ENCODE measurements at regions not wholly inside any gene's neighbourhood (a gene's known extent, or its start where the extent isn't known, plus 50 kb on each side); places are given as distances from the start of the nearest gene placed in this dataset.
"Not testable (repeated sequence)": the region's sequence is repeated elsewhere in the genome, so short reads cannot be mapped to it uniquely, and the experiment has no call there.

DNA sequence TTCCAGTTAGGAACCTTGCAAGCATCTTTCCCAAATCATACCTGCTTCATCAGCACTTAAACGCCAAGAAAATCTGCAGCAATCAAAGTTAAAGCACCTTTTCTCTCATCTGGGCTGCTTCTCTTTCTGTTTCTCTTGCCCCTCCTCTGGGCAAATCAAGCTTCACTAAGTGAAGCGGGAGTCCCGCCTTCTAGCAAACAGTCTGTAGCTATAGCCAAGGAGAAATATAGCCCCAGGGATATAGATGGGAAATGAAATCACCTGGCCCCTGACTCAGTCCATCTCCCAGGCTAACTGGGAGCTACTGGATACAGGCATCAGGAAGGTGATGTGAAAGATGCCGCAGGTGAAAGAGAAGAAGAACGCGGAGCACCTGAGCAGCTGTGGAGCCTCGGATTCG is 481.9 kb downstream of the C6orf118 start:
- DNase-seq (ENCODE audit: low read depth in 2 of 2): no peak

DNA sequence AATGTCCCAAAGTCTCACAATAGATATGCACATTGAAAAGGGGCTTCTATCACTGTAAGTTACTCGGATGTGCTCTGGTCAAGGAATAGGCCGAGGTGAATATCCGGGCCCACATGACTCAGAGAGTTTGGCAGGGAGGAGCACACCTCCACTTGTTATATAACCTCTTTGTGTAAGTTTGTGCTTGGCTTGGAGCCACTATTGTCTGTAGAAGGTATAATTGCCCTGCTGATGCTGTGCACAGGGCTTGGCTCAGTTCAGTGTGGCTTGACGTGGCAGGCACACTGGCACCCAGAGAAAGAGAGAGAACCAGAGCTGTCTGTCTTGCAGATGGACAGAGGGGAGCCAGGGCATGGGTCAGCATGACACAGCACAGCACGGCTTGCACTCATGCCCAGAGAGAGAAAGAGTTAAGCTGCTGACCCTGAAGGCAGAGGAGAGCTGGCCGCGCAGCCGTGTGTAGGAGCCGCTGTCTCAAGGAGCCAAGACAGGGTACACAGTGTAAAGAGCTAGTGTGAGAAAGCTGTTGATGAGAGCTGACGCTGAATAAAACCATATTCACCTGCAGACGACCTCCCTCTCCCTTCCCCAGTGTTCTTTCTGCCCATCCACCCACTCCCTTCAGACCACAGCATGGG is 482.5 kb downstream of the C6orf118 start:
- no peak for DNase-seq (ENCODE audit: low read depth in 2 of 2)

DNA sequence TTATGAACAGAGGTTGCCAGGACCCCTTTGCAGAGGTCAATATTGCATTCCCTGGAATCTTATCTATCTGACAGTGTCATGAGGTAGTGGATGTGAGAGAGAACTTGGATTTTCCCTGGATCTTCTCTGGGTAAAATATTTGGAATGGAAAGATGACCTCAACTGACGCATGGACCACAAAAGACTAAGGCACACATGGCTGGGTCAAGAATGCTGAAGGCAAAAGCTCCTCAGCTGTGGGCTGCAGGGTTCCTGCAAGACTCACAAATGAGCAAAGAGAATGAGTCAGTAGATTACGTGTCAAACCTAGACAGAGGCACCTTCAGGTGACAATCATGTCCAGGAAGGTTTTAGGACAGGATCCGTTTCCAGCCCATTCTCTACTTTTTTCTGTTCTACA is 484.0 kb downstream of the C6orf118 start:
- no peak for DNase-seq (ENCODE audit: low read depth in 2 of 2)

DNA sequence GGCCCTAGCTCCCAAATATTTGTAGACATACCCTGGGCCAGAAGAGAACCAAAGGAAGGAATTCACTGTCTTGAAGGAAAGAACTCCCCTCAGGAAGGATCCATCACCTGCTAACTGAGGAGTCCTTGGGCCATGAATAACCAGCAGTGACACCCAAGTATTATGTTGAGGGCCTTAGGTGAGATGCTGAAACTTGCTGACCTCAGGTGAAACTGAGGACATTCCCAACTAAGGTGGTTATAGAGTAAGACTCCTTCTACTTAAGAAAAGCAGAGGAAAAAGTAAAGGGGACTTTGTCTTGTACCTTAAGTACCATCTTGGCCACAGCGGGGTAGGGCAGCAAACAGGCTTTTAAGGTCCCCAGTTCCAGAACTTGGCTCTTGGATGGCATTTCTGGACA is 491.7 kb downstream of the C6orf118 start:
- DNase-seq (ENCODE audit: low read depth in 2 of 2): no peak

DNA sequence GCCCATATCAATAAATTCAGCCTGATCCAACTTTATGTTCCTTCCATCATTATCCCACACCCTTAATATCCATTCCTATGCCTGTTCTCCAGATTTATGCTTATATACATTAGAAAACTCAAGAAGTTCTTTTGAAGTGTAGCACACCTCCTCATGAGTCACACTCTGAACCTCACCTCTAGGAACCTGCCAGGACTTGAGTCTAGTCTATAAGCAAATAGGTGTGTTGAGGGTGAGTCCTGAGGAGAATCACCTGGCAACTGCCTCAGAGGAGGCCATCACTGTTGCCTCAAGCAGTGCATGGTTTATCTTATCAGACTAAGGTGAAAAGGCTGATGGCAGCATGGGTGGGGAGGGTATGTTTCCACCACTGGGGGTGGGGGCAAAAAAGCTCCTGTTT is 496.7 kb downstream of the C6orf118 start:
- DNase-seq (ENCODE audit: low read depth in 2 of 2): no peak

DNA sequence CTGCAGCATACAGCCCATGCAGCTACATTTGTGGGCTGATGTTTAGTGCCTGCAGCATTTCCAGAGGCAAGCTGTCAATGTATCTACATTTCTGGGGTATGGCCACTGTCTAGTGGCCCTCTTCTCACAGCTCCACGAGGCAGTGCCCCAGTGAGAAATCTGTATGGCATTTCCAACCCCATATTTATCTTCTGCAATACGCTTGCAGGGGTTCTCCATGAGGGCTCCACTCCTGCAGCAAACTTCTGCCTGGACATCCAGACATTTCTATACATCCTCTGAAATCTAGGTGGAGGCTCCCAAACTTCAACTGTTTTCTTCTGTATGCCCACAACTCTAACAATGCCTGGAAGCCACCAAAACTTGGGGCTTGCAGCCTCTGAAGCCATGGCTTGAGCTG is 502.3 kb downstream of the C6orf118 start:
- no peak for DNase-seq (ENCODE audit: low read depth in 2 of 2)

DNA sequence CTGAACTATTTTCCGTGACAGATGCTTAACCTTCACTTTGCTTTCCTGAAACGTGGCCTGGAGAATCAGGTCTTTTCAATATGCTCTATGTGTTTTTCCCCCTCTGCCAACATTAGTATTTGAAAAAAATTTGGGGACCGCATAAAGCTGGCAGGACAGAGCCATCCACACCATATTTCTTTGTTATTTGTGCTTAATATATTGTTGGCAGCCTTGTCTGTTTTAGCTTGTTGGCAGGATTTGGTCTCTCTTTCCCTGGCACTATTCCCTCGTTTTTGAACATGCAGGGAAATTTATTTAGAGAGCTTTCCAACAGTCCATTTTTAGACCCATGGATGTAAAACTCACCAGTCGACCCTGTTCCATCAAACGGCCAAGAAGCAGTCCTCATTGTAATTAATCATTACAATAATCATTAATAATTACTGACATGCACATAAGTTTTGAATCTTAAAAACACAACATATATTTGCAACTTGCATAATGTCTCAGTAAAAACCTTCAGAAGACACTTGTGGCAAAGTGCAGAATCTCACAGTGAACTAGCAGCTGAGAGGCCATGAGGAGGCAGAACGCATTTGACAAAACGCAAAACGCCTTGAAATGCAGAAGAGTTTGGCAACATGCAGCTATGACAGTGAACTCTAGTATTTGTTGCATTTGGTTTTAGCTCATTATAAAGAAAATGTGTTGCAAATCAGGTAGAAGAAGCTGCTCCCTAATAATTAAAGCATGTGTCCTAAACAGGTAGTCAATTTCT is 514.2 kb downstream of the C6orf118 start:
- DNase-seq (ENCODE audit: low read depth in 2 of 2): no peak

DNA sequence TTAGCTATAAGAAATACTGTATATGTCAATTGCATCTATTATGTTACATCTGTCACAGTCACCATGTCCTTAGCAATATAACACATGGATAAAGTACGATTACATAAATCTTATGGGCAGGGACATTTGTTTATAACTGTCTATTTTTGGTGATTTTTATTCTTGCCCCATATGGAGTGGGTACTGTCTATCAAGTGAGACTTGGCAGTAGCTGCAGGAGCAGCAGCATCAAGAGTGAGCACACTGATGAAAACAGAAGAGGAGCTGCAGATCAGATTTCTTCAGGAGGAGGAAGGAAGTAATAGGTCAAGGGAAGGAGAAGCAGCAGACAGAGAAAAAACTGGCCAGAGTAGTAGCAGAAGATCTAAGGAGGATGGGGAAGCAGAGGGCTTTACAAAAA is 516.7 kb downstream of the C6orf118 start:
- DNase-seq (ENCODE audit: low read depth in 2 of 2): no peak

DNA sequence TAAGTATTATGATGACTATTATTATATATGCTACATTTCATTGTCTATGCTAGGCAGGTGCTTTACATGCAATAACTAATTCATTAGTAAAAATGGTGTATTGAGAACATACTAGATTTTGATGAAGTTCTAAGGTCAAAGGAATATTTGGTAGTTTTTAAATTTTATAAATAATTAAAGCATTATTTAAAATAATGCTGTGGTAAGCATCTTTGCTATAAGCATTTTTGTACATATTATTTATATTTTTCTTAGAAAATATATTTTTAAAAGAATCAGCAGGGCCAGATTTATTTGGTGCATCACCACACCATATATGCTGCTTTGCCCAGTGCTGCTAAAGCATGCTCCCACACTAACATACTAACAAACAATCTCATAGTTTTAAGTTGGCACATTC is 517.9 kb downstream of the C6orf118 start:
- DNase-seq (ENCODE audit: low read depth in 2 of 2): no peak

DNA sequence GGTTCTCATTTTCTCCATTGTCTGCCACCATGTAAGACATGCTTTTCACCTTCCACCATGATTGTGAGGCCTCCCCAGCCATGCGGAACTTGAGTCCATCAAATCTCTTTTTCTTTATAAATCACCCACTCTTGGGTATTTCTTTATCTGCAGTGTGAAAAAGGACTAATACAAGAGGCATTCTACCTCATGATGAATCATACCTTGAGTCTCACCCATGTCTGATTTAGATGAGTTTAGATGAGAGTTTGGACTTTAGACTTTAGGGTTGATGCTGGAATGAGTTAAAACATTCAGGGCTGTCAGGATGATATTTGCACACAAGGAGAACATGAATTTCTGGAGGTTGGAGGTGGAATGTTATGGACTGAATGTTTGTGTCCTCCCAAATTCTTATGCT is 545.6 kb downstream of the C6orf118 start:
- no peak for DNase-seq (ENCODE audit: low read depth in 2 of 2)

DNA sequence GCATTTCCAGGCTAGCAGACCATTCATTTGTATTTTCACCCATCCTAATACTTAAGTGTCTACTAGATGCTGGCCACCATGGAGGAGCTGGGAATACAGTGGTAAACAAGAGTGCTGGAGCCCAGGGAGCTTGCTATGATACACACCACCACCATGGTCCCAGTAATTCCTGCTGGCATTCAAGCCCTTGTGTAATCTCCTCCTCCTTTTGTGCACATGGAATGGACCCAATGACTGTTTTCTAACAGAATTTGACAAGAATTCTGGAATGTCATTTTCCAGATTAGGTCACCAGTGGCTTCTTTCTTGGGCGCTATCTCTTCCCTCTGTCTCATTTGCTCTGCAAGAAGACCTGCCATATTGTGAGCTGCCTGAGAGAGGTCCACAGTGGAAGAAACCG is 552.0 kb downstream of the C6orf118 start:
- DNase-seq (ENCODE audit: low read depth in 2 of 2): no peak

DNA sequence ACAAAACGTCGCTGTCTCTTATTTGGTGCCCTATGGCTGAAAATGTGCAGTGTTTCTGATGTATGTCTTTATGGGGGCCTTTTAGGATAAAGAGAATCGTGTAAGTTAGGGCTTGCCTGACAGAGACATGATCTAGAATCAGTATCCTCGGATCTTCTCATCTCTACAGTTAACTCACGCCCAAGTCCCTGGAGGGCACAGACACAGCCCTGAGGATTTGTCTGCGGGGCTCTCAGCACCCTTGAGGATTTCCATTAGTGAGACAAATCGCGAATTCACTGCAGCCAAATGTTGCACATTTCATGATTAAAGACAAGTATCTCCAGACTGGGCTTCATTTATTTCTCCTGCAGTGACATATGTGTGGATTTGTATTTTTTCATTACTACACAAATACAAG is 552.7 kb downstream of the C6orf118 start:
- DNase-seq (ENCODE audit: low read depth in 2 of 2): no peak

DNA sequence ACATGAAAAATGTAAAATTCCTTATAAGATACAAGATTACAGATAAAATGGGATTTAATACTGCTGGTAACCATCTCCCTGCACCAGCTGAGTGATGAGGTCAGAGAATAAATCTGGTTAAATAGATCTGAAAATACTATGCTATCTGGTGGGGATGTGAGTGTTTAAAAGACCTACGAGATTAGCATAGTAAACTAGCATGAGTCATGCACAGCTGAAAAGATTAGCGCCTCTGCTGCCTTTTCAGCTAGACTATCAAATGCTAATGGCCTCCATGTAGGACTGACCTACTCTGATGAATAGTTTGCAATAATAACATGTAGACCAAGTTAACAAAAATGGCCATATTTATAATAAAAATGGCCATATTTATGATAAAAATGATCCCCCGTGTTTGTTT is 553.3 kb downstream of the C6orf118 start:
- no peak for DNase-seq (ENCODE audit: low read depth in 2 of 2)

DNA sequence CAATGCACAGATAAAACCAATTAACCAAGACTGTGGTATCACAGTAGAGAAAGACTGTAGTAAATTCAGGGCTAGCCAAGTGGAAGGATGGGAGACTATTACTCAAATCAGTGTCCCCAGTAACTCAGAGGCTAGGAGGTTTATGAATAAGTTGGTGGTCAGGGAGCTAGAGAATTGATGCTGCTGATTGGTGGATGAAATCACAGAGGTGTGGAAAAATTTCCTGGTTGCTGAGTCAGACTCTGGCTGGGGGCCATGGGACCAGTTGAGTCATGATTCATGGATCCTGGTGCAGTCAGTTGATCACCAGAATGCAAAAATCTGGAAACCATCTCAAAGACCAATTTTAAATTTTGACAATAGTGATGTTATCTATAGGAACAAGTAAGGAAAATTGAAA is 555.9 kb downstream of the C6orf118 start:
- no peak for DNase-seq (ENCODE audit: low read depth in 2 of 2)

DNA sequence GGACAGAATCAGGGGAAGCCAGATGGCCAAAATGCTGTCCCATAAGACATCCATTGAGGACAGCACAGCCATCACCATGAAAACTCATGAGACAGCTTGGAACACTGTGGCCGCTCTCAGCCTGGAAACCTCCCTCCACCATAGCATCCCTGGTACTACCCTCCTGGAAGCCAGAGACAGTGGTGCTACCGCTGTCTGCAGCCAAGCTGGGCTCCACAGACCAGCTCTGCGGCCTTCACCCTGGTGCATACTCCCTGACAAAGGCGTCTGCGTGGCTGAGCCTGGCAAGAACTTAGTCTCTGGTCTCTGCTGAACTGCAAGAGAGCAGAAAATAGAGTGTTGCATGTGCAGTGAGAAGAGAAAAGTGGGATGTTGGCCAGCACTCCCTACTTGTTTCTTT is 558.0 kb downstream of the C6orf118 start:
- no peak for DNase-seq (ENCODE audit: low read depth in 2 of 2)

DNA sequence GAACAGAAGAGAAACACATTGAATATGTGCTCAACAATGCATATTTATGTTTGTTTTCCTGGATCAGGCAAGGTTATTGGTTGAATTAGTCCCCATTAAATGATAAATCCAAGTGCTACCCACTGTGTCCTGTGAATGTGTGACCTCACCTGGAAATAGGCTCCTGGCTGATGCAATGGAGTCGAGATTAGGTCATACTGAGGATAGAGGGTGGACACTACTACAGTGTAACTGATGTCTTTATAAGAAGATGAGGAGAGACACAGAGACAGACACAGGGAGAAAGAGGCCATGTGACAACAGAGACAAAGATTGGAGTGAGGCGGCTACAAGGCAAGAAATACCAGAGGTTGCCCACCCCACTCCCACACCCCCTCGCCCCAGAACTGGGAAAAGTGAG is 559.3 kb downstream of the C6orf118 start:
- DNase-seq (ENCODE audit: low read depth in 2 of 2): no peak

DNA sequence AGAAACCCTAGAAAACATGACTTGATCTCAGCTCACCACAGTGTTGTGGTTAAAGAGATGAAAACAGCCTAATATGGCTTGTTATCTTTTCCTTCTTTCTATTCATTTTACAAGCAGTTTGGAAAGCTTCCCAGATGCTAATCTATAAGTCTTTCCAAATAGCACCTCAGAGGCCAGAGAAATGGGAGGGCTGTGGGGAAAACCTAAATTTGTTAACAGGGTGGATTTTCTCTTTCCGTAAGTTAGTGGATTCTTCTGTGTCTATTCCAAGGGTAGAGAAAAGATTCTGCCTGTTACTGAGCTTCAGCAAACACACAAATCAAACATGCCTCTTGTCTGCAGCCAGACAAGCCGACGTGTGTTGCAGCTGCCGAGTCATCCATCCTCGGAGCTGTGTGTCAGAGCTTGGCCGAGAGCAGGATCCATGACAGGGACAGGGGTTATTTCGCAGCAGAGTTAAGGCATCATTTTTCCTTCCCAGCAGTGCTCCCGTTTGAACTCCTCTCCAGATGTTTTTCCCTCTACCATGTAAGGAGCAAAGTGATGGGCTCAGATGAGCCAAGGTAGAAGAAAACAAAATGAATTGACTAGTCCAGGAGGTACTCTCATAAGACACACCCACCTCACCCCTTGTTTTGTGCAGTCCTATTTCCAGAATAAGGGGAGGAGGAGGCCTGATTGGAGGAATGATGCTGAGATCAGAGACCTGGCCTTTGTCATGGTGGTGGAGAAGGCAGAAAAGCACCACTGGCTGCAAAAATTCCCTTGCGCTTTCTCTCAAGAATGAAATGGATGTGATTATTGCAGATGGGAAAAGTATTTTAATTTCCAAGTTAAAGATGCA is 560.0 kb downstream of the C6orf118 start:
- DNase-seq (ENCODE audit: low read depth in 2 of 2): no peak

DNA sequence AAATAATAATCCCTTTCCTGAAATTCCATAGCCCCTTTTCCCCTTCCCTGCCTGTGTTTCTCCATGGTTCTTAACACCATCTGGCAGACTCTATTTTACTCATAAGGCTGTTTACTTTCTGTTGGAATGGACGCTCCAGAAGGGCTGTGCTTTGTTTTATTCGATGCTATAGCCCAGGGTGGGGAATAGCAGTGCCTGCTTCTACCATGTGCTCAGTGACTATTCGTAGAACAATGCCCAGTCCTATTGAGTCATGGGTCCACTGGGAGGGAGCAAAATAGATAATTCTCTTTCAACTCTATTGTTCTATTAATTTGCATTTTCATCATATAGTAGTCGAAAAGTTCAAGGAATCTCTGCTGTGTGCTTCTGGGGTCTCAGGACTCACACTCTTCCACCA is 565.1 kb downstream of the C6orf118 start:
- DNase-seq (ENCODE audit: low read depth in 2 of 2): no peak

DNA sequence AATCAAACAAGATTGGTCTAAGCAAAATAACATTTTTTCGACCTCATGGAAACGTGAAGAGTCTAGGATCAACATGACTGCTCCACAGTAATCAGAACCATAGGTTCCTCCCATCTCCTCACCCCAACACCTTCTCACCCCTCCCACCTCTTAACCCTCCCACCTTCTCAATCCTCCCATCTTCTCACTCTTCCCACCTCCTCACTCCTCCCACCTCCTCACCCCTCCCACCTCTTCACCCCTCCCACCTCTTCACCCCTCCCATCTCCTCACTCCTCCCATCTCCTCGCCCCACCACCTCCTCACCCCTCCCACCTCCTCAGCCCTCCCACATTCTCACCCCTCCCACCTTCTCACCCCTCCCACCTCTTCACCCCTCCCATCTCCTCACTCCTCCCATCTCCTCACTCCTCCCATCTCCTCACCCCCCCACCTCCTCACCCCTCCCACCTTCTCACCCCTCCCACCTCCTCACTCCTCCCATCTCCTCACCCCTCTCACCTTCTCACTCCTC is 567.4 kb downstream of the C6orf118 start:
- DNase-seq (ENCODE audit: low read depth in 2 of 2): no peak

DNA sequence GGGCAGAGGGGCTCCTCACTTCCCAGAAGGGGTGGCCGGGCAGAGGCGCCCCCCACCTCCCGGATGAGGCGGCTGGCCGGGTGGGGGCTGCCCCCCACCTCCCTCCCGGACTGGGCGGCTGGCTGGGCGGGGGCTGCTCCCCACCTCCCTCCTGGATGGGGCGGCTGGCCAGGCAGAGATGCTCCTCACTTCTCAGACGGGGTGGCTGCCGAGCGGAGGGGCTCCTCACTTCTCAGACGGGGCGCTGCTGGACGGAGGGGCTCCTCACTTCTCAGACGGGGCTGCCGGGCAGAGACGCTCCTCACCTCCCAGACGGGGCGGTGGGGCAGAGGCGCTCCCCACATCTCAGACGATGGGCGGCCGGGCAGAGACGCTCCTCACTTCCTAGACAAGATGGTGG is 573.3 kb downstream of the C6orf118 start:
- not testable (repeated sequence) for DNase-seq (ENCODE audit: low read depth in 2 of 2)

DNA sequence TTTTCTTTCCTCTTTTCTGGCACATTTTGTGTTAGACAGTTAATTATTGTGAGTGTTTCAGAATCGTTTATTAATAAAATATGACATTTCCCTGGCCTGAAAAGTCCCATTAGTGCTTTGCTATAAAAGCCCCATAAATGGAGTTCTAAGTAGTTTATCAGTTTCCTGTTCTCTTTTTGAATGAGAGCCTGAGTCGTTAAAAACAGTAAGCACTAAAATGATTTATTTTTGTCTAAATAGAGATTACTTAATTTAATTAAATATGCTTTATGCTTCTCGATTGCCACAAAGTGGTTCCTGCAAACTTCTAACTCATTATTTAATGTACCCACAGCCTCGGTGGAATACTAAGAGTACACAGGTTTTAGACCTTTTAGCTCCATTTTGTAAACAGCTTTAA is 577.9 kb downstream of the C6orf118 start:
- DNase-seq (ENCODE audit: low read depth in 2 of 2): no peak

DNA sequence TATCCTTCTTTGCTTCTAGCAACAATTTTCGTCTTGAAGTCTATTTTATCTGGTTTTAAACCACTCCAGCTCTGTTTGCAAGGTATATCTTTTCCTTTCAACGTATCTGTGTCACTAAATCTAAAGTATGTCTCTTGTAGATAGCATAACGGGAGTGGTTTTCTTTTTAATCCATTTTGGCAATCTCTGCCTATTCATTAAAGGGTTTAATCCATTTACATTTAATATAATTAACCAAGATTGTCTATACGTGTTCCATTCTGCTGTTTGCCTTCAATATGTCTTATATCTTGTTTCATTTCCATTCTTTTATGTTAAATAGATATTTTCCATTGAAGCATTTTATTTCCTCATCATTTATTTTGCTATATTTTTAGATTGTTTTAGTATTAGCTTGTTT is 587.9 kb downstream of the C6orf118 start:
- no peak for DNase-seq (ENCODE audit: low read depth in 2 of 2)

DNA sequence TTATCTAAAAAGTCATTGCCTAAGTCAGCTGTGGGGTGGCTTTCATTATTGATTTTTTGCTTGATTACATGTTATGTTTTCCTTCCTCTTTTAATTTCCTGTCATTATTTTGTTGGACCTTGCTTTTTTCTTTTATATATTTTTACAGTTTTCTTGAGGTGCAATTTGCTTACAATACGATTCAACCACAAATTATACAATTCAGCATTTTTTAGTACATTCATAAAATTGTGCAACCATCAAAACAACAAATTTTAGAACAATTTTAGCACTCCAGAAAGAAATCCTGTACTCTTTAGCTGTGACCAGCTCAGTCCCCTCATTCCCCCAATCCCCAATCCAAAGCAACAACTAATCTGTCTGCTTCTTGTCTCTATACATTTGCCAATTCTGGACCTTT is 608.9 kb downstream of the C6orf118 start:
- no peak for DNase-seq (ENCODE audit: low read depth in 2 of 2)

All from stimulated activated CD8-positive, alpha-beta memory T cell treated with anti-CD3 and anti-CD28 coated beads, Interleukin-2, amount 100 ng/mL, for 1 hour (primary cell).